ELR (cell line): ENCODE measurements at regions not wholly inside any gene's neighbourhood (a gene's known extent, or its start where the extent isn't known, plus 50 kb on each side); places are given as distances from the start of the nearest gene placed in this dataset.

Source experiments
- DNase-seq: peaks from one replicate; pipeline ENCODE4 v3.0.0-alpha.2; 2015; ENCODE audit warnings: low read depth

DNA sequence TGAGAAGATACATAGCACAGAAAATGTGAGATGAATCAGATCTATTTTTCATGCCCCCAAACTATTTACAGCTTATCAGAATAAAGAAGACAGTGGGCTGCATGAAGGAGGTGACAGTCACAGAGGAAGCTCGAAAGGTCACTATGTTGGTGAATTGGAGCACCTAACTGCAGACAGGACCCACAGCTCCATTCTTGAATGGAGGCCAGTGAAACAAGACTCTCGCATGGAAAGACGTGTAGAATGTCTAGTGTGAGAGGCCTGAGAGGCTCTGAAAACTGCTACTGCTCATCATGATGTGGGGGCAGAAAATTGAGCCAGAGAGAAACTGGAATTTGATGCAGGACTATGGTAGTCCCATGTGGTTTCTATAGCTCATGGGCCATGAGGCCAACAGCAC is 60.3 kb upstream of the CCDC190 start:
- DNase-seq: no peak

GRCh38 chr1:162919034-162919433 is 58.1 kb upstream of the CCDC190 start:
- no peak for DNase-seq

GRCh38 chr1:162918151-162918754 is 57.3 kb upstream of the CCDC190 start:
- no peak for DNase-seq

- no peak for DNase-seq
Measured at GRCh38 chr1:162916821-162917613, 56.0 kb upstream of the CCDC190 start.

DNA sequence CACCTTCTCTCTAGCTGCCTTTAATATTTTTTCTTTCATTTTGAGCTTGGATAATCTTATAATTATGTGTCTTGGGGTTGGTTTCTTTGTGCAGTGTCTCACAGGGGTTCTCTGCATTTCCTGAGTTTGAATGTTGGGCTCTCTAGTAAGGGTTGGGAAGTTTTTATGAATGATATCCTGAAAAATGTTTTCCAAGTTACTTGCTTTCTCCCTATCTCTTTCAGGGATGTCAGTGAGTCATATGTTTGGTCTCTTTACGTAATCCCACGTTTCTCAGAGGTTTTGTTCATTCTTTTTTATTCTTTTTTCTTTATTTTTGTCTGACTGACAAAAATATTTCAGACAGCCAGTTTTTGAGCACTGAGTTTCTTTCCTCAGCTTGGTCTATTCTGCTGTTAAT is 55.4 kb upstream of the CCDC190 start:
- DNase-seq: peak; percentile 65

DNA sequence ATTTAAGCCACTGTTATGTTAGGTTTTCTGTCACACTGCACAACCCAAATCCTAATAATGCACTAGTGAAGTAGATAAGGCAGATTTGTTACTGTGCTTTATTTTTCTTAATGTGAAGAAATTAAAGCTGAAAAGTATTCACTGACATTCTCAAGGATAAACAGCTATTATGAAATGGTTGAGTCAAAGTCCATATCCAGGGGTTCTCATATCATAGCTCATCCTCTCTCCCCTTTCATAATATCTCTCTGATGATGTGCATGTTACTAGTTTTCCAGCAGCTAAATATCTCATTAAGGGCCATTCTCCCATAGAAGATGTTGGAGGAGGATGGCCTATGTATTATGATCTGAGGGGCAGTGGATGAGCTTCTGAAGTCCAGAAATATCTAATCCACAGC is 53.6 kb upstream of the CCDC190 start:
- DNase-seq: no peak

- DNase-seq: no peak
Measured at GRCh38 chr1:162913345-162913744, 52.4 kb upstream of the CCDC190 start.

DNA sequence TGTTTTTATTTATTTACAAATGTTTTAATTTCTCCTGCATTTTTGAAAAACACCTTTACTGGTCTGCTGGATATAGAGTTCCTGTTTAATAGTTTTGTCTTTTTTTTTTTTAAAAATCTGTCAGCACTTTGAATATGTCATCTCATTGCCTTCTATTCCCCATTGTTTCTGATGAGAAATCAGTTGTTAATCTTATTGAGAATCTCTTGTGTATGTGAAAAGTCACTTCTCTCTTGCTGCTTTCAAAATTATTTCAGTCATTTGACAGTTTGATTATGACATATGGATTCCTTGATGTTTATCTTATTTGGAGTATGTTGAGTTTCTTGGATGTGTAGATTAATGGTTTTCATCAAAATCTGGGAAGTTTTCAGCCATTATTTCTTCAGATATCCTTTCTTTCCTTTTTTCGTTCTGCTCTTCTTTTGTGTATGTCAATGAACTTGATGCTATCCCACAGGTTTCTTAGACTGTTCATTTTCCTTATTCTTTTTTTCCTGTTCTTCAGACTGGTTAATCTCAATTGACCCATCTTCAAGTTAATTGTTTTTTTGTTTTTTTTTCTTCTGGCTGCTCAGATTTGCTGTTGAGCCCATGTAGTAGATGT is 51.2 kb upstream of the CCDC190 start:
- DNase-seq: peak; percentile 17
